GM21723 (cell line): ENCODE measurements at regions not wholly inside any gene's neighbourhood (a gene's known extent, or its start where the extent isn't known, plus 50 kb on each side); places are given as distances from the start of the nearest gene placed in this dataset.

ENCODE experiments used
- ATAC-seq: cut with Tn5 transposase; IDR thresholded peaks from one replicate; pipeline ENCODE4 v1.9.1; 2021; ENCODE audit warnings: mild to moderate bottlenecking, moderate library complexity; ENCODE audit not compliant: unreplicated experiment

DNA sequence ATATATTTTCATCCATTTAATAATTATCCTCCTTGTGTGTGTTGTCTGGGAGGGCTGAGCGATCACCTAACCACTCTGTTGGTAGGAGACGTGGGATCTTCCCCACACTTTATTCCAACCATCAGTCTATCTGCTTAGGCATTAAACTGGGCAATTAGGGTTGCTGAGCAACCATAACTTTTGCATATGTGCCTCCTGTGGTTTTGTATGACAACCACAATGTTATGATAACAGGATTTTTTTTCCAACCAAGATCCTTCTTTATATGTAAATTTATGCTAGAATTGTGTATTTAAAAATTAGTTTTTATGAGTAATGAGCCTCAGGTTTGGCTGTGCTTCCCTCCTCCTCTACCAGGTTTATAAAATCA is 495.0 kb upstream of the MGMT start:
- no peak for ATAC-seq

DNA sequence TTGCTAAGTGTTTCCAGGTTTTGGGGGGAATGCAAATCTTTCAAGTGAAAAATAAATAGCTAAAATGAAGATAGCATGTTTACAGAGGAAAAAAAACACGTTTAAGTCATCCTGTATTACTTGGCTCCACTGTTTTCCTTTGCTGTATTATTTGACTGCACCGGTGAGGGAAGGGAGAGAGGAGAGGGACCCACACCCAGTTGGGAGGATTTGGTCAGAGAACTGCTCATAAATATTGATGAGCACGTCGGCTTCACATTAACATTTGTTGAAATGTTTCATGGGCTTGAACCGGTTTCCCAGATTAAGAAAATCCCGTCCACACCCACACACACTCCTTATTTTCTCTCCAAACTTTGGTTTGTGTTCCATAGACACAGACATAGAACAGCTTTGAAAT is 493.8 kb upstream of the MGMT start:
- ATAC-seq: no peak

DNA sequence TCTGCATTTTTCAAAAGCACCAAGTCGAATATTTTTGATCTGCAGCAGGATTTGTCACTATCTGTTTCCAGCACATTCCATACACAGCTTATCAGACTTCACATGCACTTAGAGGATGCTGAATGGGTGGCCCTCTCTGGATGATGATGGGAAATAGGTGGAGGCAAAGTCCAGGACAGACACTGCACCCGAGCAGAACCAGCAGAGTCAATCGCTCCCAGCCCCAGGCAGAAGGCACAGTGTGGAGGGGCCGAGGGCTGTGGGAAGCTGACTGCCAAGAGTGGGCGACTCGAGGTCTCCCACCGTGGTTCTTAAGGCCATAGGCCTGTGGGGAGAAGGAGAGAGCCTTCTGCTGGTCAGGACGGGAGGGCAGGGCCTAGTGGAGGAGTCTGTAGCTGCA is 490.2 kb upstream of the MGMT start:
- no peak for ATAC-seq

DNA sequence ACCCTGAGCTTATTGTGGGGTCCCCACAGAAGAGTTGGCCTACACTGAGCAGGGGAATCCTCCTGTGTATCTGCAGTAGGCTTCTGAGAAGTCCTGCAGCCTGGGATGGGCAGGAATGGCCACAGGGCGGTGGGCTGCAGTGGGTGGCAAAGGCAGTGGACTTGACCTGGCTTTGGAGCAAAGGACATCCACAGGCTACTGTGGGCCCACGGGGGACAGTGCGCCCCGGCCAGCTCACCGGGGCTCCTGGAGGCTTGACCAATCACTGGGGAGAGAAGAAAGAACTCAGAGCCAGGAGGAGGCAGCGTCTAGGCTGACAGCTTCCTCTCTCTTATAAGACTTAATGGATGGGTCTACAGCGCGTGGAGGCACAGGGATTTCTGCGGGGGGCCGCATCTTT is 488.8 kb upstream of the MGMT start:
- no peak for ATAC-seq

DNA sequence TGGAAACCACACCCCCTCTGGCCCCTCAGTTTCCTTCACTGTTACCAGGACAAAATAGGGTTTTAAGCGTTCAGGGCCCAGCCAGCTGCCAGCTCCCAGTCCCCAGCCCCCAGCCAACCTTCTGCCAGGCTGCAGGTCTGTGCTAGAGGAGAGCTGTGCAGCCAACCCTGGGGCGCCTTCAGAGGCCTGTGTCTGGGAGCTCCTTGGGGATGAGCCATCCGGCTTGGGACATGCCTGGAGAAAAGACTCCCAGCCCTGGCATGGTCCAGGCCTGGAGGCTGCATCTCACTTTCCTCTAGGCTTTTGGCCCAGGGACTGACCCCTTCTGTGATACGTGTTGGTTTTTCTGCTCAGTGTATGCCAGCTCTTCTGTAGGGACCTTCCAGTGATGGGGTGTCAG is 487.6 kb upstream of the MGMT start:
- ATAC-seq: no peak

DNA sequence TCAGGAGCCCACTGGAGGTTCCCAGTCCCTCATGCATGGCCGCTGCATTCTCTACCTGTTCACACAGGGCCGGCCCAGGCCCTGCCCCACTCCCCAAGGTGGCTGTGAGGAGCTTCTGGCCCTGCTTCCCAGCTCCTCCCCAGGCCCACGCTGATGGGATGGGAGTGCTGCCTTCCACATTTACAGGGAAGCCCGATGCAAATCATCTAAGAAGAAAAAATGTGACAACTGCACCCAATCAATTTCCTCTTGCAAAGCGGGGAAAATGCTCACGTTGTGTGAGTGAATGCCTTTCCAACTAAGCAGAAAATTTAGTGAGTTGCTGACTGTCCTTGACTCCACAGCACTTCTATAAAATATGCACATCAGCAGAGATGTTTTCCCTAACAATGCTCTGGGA is 485.8 kb upstream of the MGMT start:
- no peak for ATAC-seq

DNA sequence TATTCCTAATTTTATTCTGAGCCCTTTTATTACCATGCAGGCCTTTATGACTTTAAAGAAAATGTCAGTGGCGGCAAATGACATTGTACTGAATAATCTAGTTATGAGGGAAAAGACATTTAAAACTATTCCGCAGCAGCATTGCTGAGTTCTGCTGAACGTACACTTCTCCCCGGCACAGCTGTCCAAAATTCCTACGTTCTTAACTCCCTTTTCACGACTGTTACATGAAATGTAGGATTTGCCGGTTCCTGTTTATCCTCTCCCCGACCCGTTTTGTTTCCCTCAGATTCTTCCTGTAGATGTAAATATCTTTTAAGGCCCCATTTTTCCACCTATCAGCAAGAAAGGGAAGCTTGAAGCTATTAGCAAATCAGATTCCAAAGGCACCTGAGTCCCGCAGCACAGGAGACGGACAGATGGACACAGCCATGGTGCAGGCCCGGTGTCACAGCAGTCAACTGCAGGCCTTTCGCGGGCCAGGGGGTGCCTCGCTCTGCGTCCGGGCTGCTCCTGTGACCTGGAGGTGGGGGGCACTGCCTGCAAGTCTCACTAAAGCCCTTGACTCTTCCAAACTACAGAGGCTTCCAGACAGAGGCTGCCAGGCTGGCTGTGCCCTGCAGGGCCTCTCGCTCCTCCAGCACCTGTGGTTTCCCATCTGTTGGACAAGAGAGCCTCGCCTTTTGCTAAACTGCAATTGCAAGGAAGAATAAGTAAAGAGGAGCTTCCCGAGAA is 485.0 kb upstream of the MGMT start:
- ATAC-seq: no peak

DNA sequence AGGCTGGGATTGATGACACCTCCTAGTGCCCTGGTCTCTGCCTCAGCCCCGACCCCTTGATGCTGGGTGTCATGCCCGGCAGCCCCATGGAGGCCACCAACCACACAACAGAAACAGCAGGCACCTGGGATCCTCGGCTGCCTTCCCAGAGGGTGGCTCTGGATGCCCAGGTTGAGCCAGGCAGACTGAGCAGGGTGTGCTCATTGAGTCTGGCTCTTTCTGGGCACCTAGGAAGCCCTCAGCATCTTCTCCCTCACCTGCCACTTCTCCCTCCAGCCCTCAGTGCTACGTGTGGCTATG is 484.5 kb upstream of the MGMT start:
- no peak for ATAC-seq

DNA sequence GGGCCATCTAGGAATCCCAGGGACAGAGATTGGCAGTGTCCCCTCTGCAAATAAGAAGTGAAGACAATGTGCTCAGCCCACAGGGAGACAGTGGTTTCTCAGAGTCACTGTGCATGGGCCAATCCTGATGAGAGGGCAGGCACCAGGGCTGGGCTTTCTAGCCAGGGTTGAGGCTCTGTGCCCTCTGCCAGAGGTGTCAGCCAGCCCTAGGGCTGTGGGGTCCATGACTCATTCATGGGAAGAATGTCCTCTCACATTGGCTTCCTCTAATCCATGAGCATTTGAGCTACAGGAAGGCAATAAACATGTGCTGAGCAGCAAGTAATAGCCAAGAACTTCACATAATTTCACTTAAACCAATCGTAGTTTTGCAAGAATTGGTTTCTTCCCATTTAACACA is 482.0 kb upstream of the MGMT start:
- no peak for ATAC-seq

DNA sequence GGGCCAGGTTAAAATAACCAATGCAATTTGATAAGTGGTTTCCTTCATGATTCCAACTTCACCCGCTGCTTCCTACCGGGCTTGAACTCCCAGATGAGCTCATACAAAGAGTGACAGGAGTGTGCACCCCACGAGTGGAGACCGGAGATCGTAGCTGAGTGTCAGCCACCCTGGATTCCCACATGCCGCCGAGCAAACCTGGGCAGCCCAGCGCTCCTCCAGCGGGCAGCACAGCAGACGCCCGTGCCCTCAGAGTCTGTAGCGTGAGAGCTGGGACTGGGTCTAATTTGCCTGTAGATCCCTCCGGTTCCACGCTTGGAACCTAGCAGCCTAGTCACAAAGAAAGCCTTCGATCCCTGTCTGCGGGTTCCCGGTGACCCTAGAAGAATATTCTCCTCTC is 476.1 kb upstream of the MGMT start:
- ATAC-seq: no peak

DNA sequence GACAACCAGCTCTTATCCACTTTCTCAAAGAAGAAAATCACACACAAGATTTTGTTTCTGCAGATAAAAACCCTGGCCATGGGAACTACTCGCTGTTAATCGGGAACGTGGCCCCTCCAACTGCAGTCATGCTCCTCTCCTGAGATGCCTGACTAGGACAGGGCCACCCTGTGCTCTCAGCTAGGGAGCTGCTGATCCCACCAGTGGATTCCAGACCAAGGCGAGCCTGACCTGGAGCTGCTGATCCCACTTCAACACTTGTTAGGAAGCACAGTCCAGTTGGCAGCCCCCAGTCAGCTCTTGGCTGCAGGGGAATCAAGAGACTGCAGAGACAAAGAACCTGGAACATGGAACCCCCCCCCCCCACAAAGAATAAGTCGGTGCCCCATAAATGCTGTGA is 474.3 kb upstream of the MGMT start:
- no peak for ATAC-seq

DNA sequence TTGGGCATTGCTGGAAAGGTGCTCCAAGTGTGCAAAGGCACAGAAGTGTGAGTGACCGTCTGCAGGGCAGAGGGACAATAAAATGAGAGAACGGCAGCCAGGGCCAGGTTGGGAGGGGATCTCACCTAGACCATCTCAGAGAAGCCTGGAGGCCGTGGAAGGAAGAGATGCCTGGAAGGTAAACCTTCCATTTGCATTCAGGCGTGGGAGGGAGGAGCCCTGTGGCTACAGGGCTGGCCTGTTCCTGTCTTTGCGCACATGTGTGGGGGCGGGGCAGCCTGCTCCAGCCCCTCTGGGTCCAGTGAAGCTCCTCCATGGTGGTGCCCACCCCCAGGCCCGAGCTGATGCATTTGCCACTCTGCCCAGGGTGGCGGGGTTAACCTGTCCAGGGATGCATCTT is 473.6 kb upstream of the MGMT start:
- ATAC-seq: no peak

DNA sequence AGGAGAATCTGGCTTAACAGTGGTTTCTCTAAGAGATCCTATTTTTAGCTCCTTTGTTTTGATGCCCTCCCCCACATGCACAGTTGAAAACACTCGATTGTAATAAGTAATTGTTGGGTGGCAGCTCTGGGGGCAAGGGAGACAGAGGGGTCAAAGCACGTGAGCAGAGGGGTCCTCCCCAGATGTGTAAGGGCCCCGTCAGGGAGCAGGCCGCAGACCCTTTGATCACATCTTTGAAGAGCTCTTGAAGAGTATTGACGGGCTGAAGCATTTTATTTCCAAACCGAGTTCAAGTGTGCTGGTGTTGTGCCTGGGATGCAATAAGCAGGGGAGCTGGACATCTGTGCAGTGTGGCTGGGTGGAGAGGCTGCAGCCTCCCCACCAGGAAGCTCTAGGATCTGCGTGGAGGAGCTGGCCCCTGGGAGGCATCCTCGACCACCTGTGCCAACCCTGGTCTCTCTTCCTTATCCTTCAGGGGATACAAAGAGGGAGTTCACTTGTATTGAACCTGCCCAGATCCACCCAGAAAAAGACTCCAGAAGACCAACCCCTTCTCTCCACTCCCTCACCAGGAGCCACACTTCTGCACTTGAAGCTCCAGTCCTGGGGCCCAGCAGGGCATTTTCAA is 473.0 kb upstream of the MGMT start:
- ATAC-seq: no peak

DNA sequence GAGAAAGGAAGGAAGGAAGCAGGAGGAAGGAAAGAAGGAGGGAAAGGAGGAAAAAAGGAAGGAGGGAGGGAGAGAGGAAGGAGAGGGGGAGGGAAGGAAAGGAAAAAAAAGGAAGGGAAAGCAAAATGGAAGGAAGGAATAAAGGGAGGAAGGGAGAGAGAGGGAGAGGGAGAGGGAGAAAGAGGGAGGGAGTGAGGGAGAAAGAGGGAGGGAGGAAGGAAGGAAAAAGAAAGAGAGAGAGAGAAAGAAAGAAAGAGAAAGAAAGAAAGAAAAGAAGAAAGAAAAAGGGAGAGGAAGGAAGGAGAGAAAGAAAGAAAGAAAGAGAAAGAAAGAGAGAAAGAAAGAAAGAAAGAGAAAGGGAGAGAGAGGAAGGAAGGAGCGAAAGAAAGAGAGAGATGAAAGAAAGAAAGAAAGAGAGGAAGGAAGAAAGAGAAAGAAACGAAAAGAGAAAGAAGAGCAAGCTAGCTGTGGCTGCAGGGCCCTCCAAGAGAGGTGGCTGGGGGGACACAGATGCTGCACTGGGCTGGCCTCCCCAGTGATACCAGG is 472.4 kb upstream of the MGMT start:
- ATAC-seq: no peak

DNA sequence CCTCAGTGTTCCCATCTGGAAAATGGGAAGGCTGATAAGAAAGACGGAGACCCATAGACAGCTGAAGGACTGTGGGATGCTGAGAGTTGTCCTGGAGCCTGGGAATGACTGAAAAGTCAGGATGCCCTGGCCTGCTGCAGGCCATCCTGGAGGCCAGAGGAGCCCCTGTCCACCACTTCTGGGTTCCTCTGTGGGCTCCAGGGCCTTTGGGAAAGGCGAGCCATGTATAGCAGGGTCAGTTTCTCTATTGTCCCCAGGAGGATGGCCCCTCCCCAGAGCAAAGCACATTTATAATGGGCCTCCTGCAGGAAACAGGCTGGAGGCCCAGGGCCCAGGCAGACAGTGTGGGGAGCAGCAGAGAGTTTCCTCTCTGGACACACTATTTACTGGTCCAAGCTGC is 471.4 kb upstream of the MGMT start:
- no peak for ATAC-seq

DNA sequence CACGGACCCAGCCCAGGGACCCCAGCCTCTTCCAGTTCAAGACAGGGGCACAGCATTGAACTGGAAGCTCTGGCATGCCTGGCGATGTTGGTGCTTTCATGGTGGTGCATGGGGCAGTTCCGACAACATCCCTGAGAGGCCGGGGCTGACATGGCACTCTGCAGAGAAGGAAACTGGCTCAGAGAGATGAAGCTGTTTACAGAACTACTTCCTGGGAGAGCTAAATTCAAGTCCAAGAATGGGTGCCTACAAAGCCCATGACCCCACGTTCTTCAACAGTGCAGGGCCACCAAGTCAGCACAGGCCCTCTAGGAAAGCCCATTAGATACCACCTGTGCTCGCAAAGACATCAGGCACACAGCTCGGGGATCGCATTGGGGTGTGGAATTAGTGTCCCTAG is 470.9 kb upstream of the MGMT start:
- no peak for ATAC-seq

DNA sequence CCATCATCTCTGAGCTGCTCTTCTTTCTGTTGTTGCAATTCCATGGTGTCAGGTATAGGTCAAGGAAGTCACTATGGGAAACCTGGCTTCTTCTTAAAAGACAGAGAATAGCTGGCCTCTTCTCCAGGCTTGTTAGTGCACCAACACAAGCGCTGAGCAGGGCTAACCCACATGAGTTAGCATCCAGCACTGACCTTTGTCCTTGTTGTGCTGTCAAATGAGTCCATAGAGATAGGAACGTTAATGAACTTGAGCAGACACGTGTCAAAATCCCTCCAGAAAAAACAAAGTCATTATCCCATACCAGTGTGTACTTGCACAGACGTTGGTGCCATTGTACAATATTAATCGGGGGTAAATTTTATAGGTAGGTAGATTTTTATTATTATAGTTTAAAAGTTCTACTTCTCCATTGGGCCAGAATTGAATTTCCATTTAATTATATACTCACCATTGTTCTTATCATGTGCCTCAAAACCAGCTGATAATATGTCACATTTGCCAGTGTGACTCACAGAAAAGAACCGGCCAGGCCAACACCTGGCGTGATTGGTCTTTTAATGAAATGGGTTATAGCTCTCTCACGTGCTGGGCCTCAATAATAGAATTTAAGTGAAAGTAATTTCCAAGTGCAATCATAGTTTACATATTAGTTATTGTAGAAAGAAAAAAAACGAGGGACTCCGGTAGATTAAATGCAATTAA is 468.8 kb upstream of the MGMT start:
- ATAC-seq: no peak

DNA sequence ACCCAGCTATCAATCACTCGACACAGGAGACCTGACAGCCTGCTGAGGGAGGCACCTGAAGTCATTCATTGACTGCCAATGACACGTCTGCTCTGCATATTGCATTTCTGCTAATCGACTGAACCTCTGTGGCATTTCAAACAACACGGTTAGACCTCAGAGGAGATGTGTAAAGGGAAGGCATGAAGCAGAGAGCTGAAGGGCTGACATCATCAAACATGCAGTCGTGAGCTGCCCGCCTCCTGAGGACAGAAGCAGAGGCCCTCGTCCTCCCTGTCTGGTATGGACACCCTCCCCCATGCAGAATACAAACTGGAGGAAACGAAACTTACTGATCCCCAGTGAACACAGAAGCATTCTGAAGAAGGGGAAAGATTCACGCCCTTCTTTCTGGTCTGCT is 462.6 kb upstream of the MGMT start:
- no peak for ATAC-seq

DNA sequence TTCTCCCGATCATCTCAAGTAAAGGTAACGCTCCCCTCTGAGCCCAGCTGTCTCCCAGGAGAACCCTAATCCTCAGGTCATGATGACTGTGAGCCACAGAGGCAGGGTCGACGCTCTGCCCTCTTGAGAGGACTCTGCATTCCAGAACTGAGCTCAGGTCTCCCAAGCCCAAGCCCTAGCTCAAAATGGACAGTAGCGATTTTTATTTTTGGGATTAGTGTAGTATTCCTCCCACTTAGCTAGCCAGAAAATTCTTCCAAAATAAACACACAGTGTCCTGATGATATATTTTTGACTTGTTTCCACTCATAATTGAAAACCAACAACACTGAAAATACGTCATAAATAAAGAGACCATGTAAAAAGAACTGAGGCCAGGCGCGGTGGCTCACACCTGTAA is 462.0 kb upstream of the MGMT start:
- no peak for ATAC-seq

DNA sequence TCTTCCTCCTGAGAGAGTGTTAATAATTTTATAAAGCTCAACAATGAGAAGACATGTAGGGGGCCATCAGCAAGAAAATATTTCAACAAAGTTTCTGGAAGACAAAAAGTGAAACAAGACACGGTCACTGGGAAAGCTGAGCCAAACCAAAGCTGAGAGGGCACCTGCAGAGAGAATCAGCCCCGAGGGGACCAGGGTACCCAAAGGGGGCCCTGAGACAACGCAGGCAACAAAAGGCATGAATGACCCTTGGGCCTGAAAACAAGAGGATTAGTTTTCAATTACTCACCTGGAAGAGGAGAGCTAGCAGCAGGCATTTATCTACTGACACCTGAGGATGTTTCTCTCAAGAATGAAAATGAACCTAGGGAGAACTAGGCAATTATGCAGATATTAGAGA is 461.2 kb upstream of the MGMT start:
- ATAC-seq: no peak

DNA sequence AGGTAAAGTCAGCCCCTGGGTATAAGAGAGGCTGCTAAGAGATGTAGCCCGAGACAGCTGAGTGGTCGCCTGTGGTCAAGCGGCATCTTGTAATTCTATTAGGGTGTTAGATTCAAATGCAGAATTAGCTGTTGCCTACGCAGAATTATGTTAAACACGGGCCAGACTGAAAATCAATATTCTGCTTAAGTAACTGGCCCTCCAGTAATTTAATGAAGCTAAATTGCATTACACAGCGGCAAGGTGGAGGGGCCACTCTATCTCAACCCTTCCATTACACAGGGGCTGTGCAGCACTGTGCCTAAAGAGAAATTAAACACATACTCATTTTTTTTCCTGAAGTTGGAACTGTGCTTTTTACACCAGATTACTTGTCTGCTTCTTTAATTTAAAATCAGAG is 448.5 kb upstream of the MGMT start:
- ATAC-seq: no peak

DNA sequence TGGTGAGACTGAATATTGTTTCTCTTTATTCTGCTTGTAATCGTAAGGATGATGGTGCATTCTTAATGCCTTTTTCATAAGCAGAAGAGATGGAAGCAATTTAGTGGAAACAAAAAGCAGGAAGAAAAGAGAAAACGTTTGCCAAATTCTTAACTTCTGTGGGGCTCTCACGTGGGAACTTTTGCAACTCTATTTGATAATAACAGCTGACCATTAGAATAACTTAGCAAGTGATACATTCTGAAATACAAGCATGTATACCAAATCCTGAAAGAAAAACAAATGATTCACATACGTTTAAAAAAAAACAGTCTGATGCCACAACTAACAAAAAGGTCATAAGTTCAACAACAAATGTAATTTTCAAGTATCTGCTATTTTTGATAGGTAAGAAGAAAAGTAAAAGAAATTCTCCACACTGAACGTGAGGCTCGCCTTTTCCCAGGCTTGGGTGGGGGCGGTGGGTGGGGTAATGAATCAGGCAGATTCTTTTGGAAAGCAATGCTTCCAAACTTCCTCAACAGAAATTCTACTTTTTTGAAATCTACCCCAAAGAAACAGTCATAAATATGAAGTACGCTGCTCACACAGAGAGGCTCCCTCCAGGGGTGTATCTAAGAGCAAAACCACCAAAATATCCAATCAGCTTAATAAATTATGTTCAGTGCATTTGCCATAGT is 446.2 kb upstream of the MGMT start:
- no peak for ATAC-seq
